NOMO-1 (cell line): ENCODE measurements at regions not wholly inside any gene's neighbourhood (a gene's known extent, or its start where the extent isn't known, plus 50 kb on each side); places are given as distances from the start of the nearest gene placed in this dataset.
A peak's percentile ranks its signal among the peaks of the same experiment; 100 is the strongest.
"Not testable (repeated sequence)": the region's sequence is repeated elsewhere in the genome, so short reads cannot be mapped to it uniquely, and the experiment has no call there.

Experiments
- DNase-seq, 2 experiments: peaks; one replicate each; lab custom pipeline; 2025; ENCODE audit not compliant: unreplicated experiment in 2 of 2; lab: John Stamatoyannopoulos, UW

GRCh38 chr4:112767386-112767785 lies 130.4 kb downstream of the LARP7 start:
- no peak for DNase-seq

- no peak for DNase-seq
Observed at GRCh38 chr4:112770114-112770513, 133.2 kb downstream of the LARP7 start.

GRCh38 chr4:112775801-112776200 lies 138.9 kb downstream of the LARP7 start:
- no peak for DNase-seq

GRCh38 chr4:112776535-112776934 lies 139.6 kb downstream of the LARP7 start:
- DNase-seq, result no peak

GRCh38 chr4:112778520-112778919 lies 141.6 kb downstream of the LARP7 start:
- DNase-seq, result no peak

GRCh38 chr4:112793033-112793432 lies 156.1 kb downstream of the LARP7 start:
- no peak for DNase-seq

GRCh38 chr4:112800001-112800400 lies 163.1 kb downstream of the LARP7 start:
- DNase-seq, result no peak

GRCh38 chr4:112801341-112801740 lies 164.4 kb downstream of the LARP7 start:
- DNase-seq, result no peak

GRCh38 chr4:112802780-112803179 lies 165.8 kb downstream of the LARP7 start:
- no peak for DNase-seq

GRCh38 chr4:112807083-112807482 lies 170.1 kb downstream of the LARP7 start:
- DNase-seq, result no peak

- peak; percentile 1 to 9 for DNase-seq
Observed at GRCh38 chr4:112808001-112808400, 171.1 kb downstream of the LARP7 start.

GRCh38 chr4:112813790-112814189 lies 176.8 kb downstream of the LARP7 start:
- no peak for DNase-seq

GRCh38 chr4:112817933-112818593 lies 181.1 kb downstream of the LARP7 start:
- DNase-seq, result peak; percentile 45 to 65

GRCh38 chr4:112818594-112818965 lies 181.6 kb downstream of the LARP7 start:
- DNase-seq, result no peak

- DNase-seq, result no peak
Observed at GRCh38 chr4:112819729-112820128, 182.8 kb downstream of the LARP7 start.

GRCh38 chr4:112823156-112823555 lies 186.2 kb downstream of the LARP7 start:
- DNase-seq, result no peak

- no peak for DNase-seq
Observed at GRCh38 chr4:112823606-112824005, 186.7 kb downstream of the LARP7 start.

GRCh38 chr4:112830753-112831386 lies 193.9 kb downstream of the LARP7 start:
- no peak for DNase-seq

GRCh38 chr4:112832493-112832892 lies 195.6 kb downstream of the LARP7 start:
- no peak for DNase-seq

GRCh38 chr4:112836895-112837294 lies 200.0 kb downstream of the LARP7 start:
- DNase-seq, result no peak

- not testable (repeated sequence) for DNase-seq
Observed at GRCh38 chr4:112838015-112838414, 201.1 kb downstream of the LARP7 start.

- no peak for DNase-seq
Observed at GRCh38 chr4:112840061-112840460, 203.1 kb downstream of the LARP7 start.

- DNase-seq, result no peak
Observed at GRCh38 chr4:112840619-112841018, 203.7 kb downstream of the LARP7 start.
